HEK293T (cell line): ENCODE measurements at regions not wholly inside any gene's neighbourhood (a gene's known extent, or its start where the extent isn't known, plus 50 kb on each side); places are given as distances from the start of the nearest gene placed in this dataset.

ENCODE experiments used
- ARNT ChIP-seq: fragments of 450-650 bp; IDR thresholded peaks from 2 replicates; pipeline ENCODE4 v1.6.1; 2017; ENCODE audit warnings: mild to moderate bottlenecking
- FOXK2 ChIP-seq: fragments of 450-650 bp; IDR thresholded peaks from 2 replicates; pipeline ENCODE4 v1.6.1; 2016; ENCODE audit warnings: mild to moderate bottlenecking
- TF ChIP-seq, protein P1 (sequence below): fragments of 450-650 bp; IDR thresholded peaks from 2 replicates; pipeline ENCODE4 v1.6.1; 2016

DNA sequence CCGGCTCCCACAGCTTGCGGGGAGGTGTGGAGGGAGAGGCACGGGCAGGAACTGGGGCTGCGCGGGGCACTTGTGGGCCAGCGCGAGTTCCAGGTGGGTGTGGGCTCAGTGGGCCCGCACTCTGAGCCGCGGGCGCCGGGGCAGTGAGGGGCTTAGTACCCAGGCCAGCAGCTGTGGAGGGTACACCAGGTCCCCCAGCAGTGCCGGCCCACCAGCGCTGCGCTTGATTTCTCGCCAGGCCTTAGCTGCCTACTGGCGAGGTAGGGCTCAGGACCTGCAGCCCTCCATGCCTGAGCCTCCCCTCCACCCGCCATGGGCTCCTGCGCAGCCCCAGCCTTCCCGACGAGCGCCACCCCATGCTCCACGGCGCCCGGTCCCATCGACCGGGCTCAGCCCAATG lies 337.9 kb upstream of the ACVR2A start:
- no peak for TF ChIP-seq FOXK2
- TF ChIP-seq, protein P1, sequence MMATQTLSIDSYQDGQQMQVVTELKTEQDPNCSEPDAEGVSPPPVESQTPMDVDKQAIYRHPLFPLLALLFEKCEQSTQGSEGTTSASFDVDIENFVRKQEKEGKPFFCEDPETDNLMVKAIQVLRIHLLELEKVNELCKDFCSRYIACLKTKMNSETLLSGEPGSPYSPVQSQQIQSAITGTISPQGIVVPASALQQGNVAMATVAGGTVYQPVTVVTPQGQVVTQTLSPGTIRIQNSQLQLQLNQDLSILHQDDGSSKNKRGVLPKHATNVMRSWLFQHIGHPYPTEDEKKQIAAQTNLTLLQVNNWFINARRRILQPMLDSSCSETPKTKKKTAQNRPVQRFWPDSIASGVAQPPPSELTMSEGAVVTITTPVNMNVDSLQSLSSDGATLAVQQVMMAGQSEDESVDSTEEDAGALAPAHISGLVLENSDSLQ: no peak
- no peak for TF ChIP-seq ARNT
